HepG2 (cell line): ENCODE measurements at regions not wholly inside any gene's neighbourhood (a gene's known extent, or its start where the extent isn't known, plus 50 kb on each side); places are given as distances from the start of the nearest gene placed in this dataset.
A peak's percentile ranks its signal among the peaks of the same experiment; 100 is the strongest.

ENCODE experiments used
- GABPB1 ChIP-seq: IDR thresholded peaks from 2 replicates; pipeline ENCODE4 v1.6.1; 2016; ENCODE audit warnings: mild to moderate bottlenecking, missing genetic modification reagents, moderate library complexity, missing compliant biosample characterization
- HDAC2 ChIP-seq: sonication (generic); formaldehyde crosslinking; IDR thresholded peaks from 2 replicates; pipeline ENCODE4 v1.4.0; 2020; ENCODE audit warnings: missing genetic modification reagents
- HNF4A ChIP-seq: sonication (generic); formaldehyde crosslinking; IDR thresholded peaks from 2 replicates; pipeline ENCODE4 v1.4.0; 2020; ENCODE audit warnings: missing genetic modification reagents
- HNF4G ChIP-seq, 2 experiments: sonication (generic) in 1 of 2; formaldehyde crosslinking in 1 of 2; IDR thresholded peaks; 2 replicates each; pipeline versions ENCODE4 v1.4.0 to v1.6.1; 2011 to 2020; ENCODE audit warnings: borderline replicate concordance in 2 of 2, low read depth in 2 of 2, mild to moderate bottlenecking in 2 of 2, low read length in 1 of 2, missing genetic modification reagents in 1 of 2, moderate library complexity in 1 of 2
- ISL2 ChIP-seq: sonication (generic); formaldehyde crosslinking; IDR thresholded peaks from 2 replicates; pipeline ENCODE4 v1.5.0; 2020; ENCODE audit warnings: missing genetic modification reagents
- MED8 ChIP-seq: sonication (generic); formaldehyde crosslinking; IDR thresholded peaks from 2 replicates; pipeline ENCODE4 v1.8.1; 2023; ENCODE audit warnings: mild to moderate bottlenecking, missing genetic modification reagents; ENCODE audit not compliant: insufficient replicate concordance
- NKX3-1 ChIP-seq: sonication (generic); formaldehyde crosslinking; IDR thresholded peaks from 2 replicates; pipeline ENCODE4 v1.5.0; 2020; ENCODE audit warnings: missing genetic modification reagents
- NR0B2 ChIP-seq: sonication (generic); formaldehyde crosslinking; IDR thresholded peaks from 2 replicates; pipeline ENCODE4 v1.4.0; 2020; ENCODE audit warnings: mild to moderate bottlenecking, missing genetic modification reagents
- POLR2G ChIP-seq: fragments of 200-400 bp; formaldehyde crosslinking; IDR thresholded peaks from 2 replicates; pipeline ENCODE4 v1.6.1; 2018; ENCODE audit warnings: mild to moderate bottlenecking, low read depth, low read length, moderate library complexity
- RARA ChIP-seq: IDR thresholded peaks from 2 replicates; pipeline ENCODE4 v1.6.1; 2016; ENCODE audit warnings: missing genetic modification reagents, missing compliant biosample characterization
- REXO4 ChIP-seq: sonication (generic); formaldehyde crosslinking; IDR thresholded peaks from 2 replicates; pipeline ENCODE4 v1.8.0; 2022; ENCODE audit warnings: missing genetic modification reagents, mild to moderate bottlenecking, borderline replicate concordance
- TEAD3 ChIP-seq: optimal IDR thresholded peaks from 2 replicates; pipeline ENCODE3; 2016; ENCODE audit warnings: borderline replicate concordance
- ZNF263 ChIP-seq: sonication (generic); formaldehyde crosslinking; IDR thresholded peaks from 2 replicates; pipeline ENCODE4 v1.4.0; 2020; ENCODE audit warnings: missing genetic modification reagents
- ZNF543 ChIP-seq: sonication (generic); formaldehyde crosslinking; IDR thresholded peaks from 2 replicates; pipeline ENCODE4 v1.4.0; 2020; ENCODE audit warnings: mild to moderate bottlenecking, missing genetic modification reagents
- ZNF574 ChIP-seq: sonication (generic); formaldehyde crosslinking; IDR thresholded peaks from 2 replicates; pipeline ENCODE4 v1.4.0; 2020; ENCODE audit warnings: missing genetic modification reagents
- ZNF616 ChIP-seq: sonication (generic); formaldehyde crosslinking; IDR thresholded peaks from 2 replicates; pipeline ENCODE4 v1.5.0; 2020; ENCODE audit warnings: low read depth, mild to moderate bottlenecking, missing genetic modification reagents
- TF ChIP-seq, protein P1 (sequence below): sonication (generic); formaldehyde crosslinking; conservative IDR thresholded peaks from 2 replicates; pipeline ENCODE4 v1.4.0; 2020; ENCODE audit warnings: mild to moderate bottlenecking, missing genetic modification reagents, moderate library complexity
- TF ChIP-seq, protein P2 (sequence below): sonication (generic); formaldehyde crosslinking; IDR thresholded peaks from 2 replicates; pipeline ENCODE4 v1.9.0; 2021; ENCODE audit warnings: missing genetic modification reagents, mild to moderate bottlenecking, borderline replicate concordance
- TF ChIP-seq, protein P3 (sequence below): sonication (generic); formaldehyde crosslinking; conservative IDR thresholded peaks from 2 replicates; pipeline ENCODE4 v1.4.0; 2020; ENCODE audit warnings: missing genetic modification reagents

DNA sequence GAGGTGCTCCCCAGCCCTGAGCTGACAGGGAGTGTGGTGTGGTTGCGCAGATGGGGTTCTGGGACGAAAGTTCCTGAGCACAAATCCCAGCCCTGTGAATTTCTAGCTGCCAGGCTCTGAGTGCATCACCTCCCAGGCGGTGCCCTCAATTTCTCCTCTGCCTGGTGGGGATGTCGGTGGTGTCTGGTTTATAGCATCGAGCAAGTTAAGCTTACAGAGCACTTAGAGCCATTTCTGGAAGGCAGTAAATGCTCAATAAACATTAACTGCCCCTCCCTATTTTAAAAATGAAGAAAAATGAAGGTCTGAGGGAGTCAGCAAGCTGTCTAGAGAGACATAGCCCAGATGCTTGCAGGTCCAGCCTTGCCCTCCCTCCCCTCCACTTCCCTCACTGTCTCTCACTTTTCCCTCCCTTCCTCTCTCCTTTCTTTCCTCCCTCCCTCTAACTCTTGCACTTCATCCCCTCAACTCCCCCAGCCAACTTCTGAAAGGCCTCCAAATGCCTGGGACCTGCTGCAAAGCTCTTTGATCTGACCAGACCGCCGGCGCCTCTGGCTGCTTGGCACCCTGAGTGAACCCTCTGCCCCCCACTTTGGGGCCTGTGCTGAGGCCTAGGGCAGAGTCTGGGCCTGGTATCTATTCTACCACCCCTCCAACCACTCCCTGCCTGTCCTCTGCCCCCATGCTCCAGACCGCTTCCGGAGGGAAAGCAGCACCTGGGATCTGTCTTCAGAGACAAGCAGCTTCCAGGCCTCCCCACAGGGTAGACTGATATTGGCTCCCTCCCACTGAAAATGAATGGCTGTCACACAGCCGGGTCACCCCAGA lies 438.3 kb downstream of the RPS24 start (continued):
- TF ChIP-seq NR0B2 (CRISPR knock-in tag) (no peak), REXO4 (CRISPR knock-in tag) (no peak), ZNF263 (CRISPR knock-in tag) (0 out of 2 replicates have a peak, but pooled peaks have one; percentile 57), RARA (CRISPR knock-in tag) (peak; percentile 83), MED8 (peak; percentile 45), ZNF616 (CRISPR knock-in tag) (no peak), ZNF574 (0 out of 2 replicates have a peak, but pooled peaks have one; percentile 25), HDAC2 (CRISPR knock-in tag) (peak; percentile 65), POLR2G (peak; percentile 54; the same call in 1 of the 2 replicates), ZNF543 (CRISPR knock-in tag) (0 out of 2 replicates have a peak, but pooled peaks have one; percentile 28), TEAD3 (peak; percentile 43), NKX3-1 (CRISPR knock-in tag) (no peak), ISL2 (peak; percentile 48; the same call in 1 of the 2 replicates), GABPB1 (CRISPR knock-in tag) (peak; percentile 46; the same call in 1 of the 2 replicates), HNF4G (IDR thresholded peaks at IDR 0.05; ENCODE audit: borderline replicate concordance, low read depth, low read length) (0 out of 2 replicates have a peak, but pooled peaks have one; percentile 3), HNF4G (CRISPR knock-in tag; IDR thresholded peaks at IDR 0.05; ENCODE audit: borderline replicate concordance, low read depth) (no peak), HNF4A (CRISPR knock-in tag) (peak; percentile 55)
- TF ChIP-seq, protein P1, sequence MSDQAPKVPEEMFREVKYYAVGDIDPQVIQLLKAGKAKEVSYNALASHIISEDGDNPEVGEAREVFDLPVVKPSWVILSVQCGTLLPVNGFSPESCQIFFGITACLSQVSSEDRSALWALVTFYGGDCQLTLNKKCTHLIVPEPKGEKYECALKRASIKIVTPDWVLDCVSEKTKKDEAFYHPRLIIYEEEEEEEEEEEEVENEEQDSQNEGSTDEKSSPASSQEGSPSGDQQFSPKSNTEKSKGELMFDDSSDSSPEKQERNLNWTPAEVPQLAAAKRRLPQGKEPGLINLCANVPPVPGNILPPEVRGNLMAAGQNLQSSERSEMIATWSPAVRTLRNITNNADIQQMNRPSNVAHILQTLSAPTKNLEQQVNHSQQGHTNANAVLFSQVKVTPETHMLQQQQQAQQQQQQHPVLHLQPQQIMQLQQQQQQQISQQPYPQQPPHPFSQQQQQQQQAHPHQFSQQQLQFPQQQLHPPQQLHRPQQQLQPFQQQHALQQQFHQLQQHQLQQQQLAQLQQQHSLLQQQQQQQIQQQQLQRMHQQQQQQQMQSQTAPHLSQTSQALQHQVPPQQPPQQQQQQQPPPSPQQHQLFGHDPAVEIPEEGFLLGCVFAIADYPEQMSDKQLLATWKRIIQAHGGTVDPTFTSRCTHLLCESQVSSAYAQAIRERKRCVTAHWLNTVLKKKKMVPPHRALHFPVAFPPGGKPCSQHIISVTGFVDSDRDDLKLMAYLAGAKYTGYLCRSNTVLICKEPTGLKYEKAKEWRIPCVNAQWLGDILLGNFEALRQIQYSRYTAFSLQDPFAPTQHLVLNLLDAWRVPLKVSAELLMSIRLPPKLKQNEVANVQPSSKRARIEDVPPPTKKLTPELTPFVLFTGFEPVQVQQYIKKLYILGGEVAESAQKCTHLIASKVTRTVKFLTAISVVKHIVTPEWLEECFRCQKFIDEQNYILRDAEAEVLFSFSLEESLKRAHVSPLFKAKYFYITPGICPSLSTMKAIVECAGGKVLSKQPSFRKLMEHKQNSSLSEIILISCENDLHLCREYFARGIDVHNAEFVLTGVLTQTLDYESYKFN (CRISPR knock-in tag), result peak; percentile 54
- TF ChIP-seq, protein P2, sequence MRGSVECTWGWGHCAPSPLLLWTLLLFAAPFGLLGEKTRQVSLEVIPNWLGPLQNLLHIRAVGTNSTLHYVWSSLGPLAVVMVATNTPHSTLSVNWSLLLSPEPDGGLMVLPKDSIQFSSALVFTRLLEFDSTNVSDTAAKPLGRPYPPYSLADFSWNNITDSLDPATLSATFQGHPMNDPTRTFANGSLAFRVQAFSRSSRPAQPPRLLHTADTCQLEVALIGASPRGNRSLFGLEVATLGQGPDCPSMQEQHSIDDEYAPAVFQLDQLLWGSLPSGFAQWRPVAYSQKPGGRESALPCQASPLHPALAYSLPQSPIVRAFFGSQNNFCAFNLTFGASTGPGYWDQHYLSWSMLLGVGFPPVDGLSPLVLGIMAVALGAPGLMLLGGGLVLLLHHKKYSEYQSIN (CRISPR knock-in tag), result no peak
- TF ChIP-seq, protein P3, sequence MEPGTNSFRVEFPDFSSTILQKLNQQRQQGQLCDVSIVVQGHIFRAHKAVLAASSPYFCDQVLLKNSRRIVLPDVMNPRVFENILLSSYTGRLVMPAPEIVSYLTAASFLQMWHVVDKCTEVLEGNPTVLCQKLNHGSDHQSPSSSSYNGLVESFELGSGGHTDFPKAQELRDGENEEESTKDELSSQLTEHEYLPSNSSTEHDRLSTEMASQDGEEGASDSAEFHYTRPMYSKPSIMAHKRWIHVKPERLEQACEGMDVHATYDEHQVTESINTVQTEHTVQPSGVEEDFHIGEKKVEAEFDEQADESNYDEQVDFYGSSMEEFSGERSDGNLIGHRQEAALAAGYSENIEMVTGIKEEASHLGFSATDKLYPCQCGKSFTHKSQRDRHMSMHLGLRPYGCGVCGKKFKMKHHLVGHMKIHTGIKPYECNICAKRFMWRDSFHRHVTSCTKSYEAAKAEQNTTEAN, result 0 out of 2 replicates have a peak, but pooled peaks have one; percentile 28
